GM12878 (cell line): ENCODE measurements at regions not wholly inside any gene's neighbourhood (a gene's known extent, or its start where the extent isn't known, plus 50 kb on each side); places are given as distances from the start of the nearest gene placed in this dataset.

ENCODE experiments used
- ATAC-seq: fragments of 200-7000 bp; cut with Tn5 transposase; 3 replicates; pipeline ENCODE4 v1.9.1; 2020; ENCODE audit warnings: mild to moderate bottlenecking, moderate library complexity
- BruUV-seq: library from RNA; stranded (reverse); fragments of 400-500 nt; replicated peaks from 2 replicates; lab custom pipeline; 2021; lab: Mats Ljungman, UMichigan
- CTCF ChIA-PET: fragments of 300-600 bp; sonication (Branson Sonifier 250); formaldehyde crosslinking; extraction: SDS; loops from one replicate; lab custom pipeline; 2021; ENCODE audit warnings: inconsistent platforms; lab: Yijun Ruan, JAX
- POLR2A ChIA-PET: fragments of 350-600 bp; formaldehyde crosslinking; extraction: SDS; loops from one replicate; lab custom pipeline; 2021; ENCODE audit warnings: inconsistent platforms; lab: Charles Lee
- RAD21 ChIA-PET: fragments of 300-600 bp; sonication (Branson Sonifier 250); formaldehyde crosslinking; loops from one replicate; lab custom pipeline; 2023; ENCODE audit warnings: antibody characterized with exemption; ENCODE audit not compliant: unreplicated experiment; lab: Charles Lee
- SMC1A ChIA-PET: fragments of 300-600 bp; sonication (Branson Sonifier 250); formaldehyde crosslinking; loops from one replicate; lab custom pipeline; 2023; ENCODE audit not compliant: unreplicated experiment, uncharacterized antibody; lab: Charles Lee
- DNase-seq: peaks from one replicate; pipeline ENCODE4 v3.0.0-alpha.2; 2011; ENCODE audit warnings: low read depth, low spot score
- FAIRE-seq: peaks from 3 replicates; lab custom pipeline; 2011; peaks lifted over from hg19 to GRCh38; lab: Jason Lieb, UNC
- H2AFZ ChIP-seq: 2 replicates; pipeline ENCODE4 v1.6.0; 2011; ENCODE audit warnings: low read depth, low read length, control low read depth; ENCODE audit not compliant: control insufficient read depth
- H3K27ac ChIP-seq: 2 replicates; pipeline ENCODE4 v1.5.1; 2011; ENCODE audit warnings: control low read depth; ENCODE audit not compliant: control insufficient read depth, insufficient read depth
- H3K27me3 ChIP-seq, 2 experiments: replicated peaks in 1 of 2; 2 replicates each; pipeline versions ENCODE4 v1.6.0 to v1.6.1; 2011; ENCODE audit warnings: low read length in 1 of 2; ENCODE audit not compliant: control insufficient read depth in 2 of 2, insufficient read depth in 2 of 2
- H3K36me3 ChIP-seq, 2 experiments: 2 replicates each; pipeline ENCODE4 v1.5.1; 2011; ENCODE audit warnings: low read length in 1 of 2; ENCODE audit not compliant: control insufficient read depth in 2 of 2, insufficient read depth in 2 of 2
- H3K4me1 ChIP-seq: 2 replicates; pipeline ENCODE4 v1.6.1; 2011; ENCODE audit warnings: mild to moderate bottlenecking, low read length, moderate library complexity, mixed read lengths; ENCODE audit not compliant: control insufficient read depth, insufficient read depth
- H3K4me2 ChIP-seq: 2 replicates; pipeline ENCODE4 v1.6.0; 2011; ENCODE audit warnings: control low read depth; ENCODE audit not compliant: control insufficient read depth, insufficient read depth
- H3K4me3 ChIP-seq: fragments of 200-600 bp; sonication (generic); 2 replicates; pipeline ENCODE4 v1.5.1; 2016
- H3K79me2 ChIP-seq: 2 replicates; pipeline ENCODE4 v1.6.0; 2011; ENCODE audit warnings: low read length; ENCODE audit not compliant: control insufficient read depth, insufficient read depth
- H3K9ac ChIP-seq: 2 replicates; pipeline ENCODE4 v1.8.0; 2011; ENCODE audit warnings: low read length, control low read depth, mixed read lengths; ENCODE audit not compliant: control insufficient read depth, insufficient read depth
- H3K9me3 ChIP-seq: replicated peaks from 3 replicates; pipeline ENCODE4 v1.5.1; 2011; ENCODE audit warnings: mild to moderate bottlenecking, low read length; ENCODE audit not compliant: control insufficient read depth, insufficient read depth
- H4K20me1 ChIP-seq: 2 replicates; pipeline ENCODE4 v1.6.0; 2011; ENCODE audit not compliant: control insufficient read depth, insufficient read depth
- DPF2 ChIP-seq: fragments of 450-650 bp; IDR thresholded peaks from 2 replicates; pipeline ENCODE4 v1.6.1; 2017; ENCODE audit warnings: mild to moderate bottlenecking
- IRF3 ChIP-seq: fragments of 450-650 bp; IDR thresholded peaks from 2 replicates; pipeline ENCODE4 v1.6.1; 2014; ENCODE audit warnings: mild to moderate bottlenecking
- NFYA ChIP-seq: IDR thresholded peaks from 2 replicates; pipeline ENCODE4 v1.6.1; 2011; ENCODE audit warnings: low read depth, mild to moderate bottlenecking, low read length, improper control_type of control experiment, borderline replicate concordance
- POLR2AphosphoS2 ChIP-seq: IDR thresholded peaks from 2 replicates; pipeline ENCODE4 v1.6.1; 2011; ENCODE audit warnings: low read depth, mild to moderate bottlenecking, low read length, improper control_type of control experiment, moderate library complexity
- YBX1 ChIP-seq: fragments of 450-650 bp; IDR thresholded peaks from 2 replicates; pipeline ENCODE4 v1.6.1; 2016; ENCODE audit warnings: antibody characterized with exemption
- ZNF384 ChIP-seq: IDR thresholded peaks from 2 replicates; pipeline ENCODE4 v1.6.1; 2012; ENCODE audit warnings: low read depth, mild to moderate bottlenecking, low read length, improper control_type of control experiment, borderline replicate concordance
- WGBS: methylation state at CpG from one replicate; pipeline ENCODE4 v1.1.6; 2016; ENCODE audit warnings: low lambda C conversion rate; ENCODE audit not compliant: insufficient replicate concordance, insufficient coverage; ENCODE audit errors: missing lambda C conversion rate; 5-methylcytosine and 5-hydroxymethylcytosine counted together
- in situ Hi-C: fragments of 300-500 bp; cut with MboI; formaldehyde crosslinking; loops from 9 replicates; pipeline ENCODE4 v1.14.3; 2018; ENCODE audit warnings: mixed read lengths
- intact Hi-C: fragments of 100-400 bp; cut with micrococcal nuclease; formaldehyde crosslinking; loops from one replicate; pipeline ENCODE4 v1.14.2; 2022; ENCODE audit not compliant: unreplicated experiment
- TF ChIP-seq, protein P1 (sequence below): fragments of 450-650 bp; conservative IDR thresholded peaks from 2 replicates; pipeline ENCODE4 v1.6.1; 2017; ENCODE audit warnings: mild to moderate bottlenecking, moderate library complexity
- TF ChIP-seq, protein P2 (sequence below): fragments of 450-650 bp; IDR thresholded peaks from 2 replicates; pipeline ENCODE4 v1.6.1; 2017; ENCODE audit warnings: borderline replicate concordance

- Histone ChIP-seq H3K4me2 (no peak overlapping the region), H3K9ac (no peak overlapping the region), H4K20me1 (no peaks in the 10 kb centered on the region), H2AFZ (no peak overlapping the region), H3K9me3 (peaks cover 5% of the 10 kb centered on the region; the same call in 2 of the 3 replicates), H3K4me1 (no peaks in the 10 kb centered on the region), H3K36me3 (no peaks in the 10 kb centered on the region), H3K4me3 (no peak overlapping the region), H3K27ac (no peak overlapping the region), H3K79me2 (no peaks in the 10 kb centered on the region), H3K27me3 (peaks cover 0 to 10% of the 10 kb centered on the region in 2 experiments; a peak in 2 of 4 replicates)
- SMC1A ChIA-PET = interaction anchor here (0.5 to 1.5 kb wide), 4 partner anchors 11 to 1693 kb away, joined by 3 to 4 read pairs (median 3); no protein-coding TSS in a partner anchor
- intact Hi-C loops = no loop called here
- POLR2A ChIA-PET = interaction anchor here (0.7 to 1.0 kb wide), 2 partner anchors 9 to 235 kb away, joined by 5 to 6 read pairs; no protein-coding TSS in a partner anchor
- no peak for TF ChIP-seq DPF2
- TF ChIP-seq NFYA = no peak
- TF ChIP-seq IRF3 = no peak
- no peak for TF ChIP-seq YBX1
- RAD21 ChIA-PET = no interaction called here
- FAIRE-seq = no peak
- CTCF ChIA-PET = no interaction called here
- in situ Hi-C loops = no loop called here
- DNase-seq = no peak
- no TSS peak for BruUV-seq
- 49% methylated on average over 5 of the region's 5 CpGs for WGBS
- no peak for ATAC-seq
These were observed 210.8 kb upstream of the LINGO1 start for GRCh38 chr15:77843546-77843945.

- Histone ChIP-seq H4K20me1 (no peaks in the 10 kb centered on the region), H3K4me1 (no peaks in the 10 kb centered on the region), H3K27ac (no peak overlapping the region), H2AFZ (no peak overlapping the region), H3K27me3 (peaks cover 0 to 11% of the 10 kb centered on the region in 2 experiments; a peak in 2 of 4 replicates), H3K9me3 (peaks cover 5% of the 10 kb centered on the region; the same call in 2 of the 3 replicates), H3K4me3 (no peak overlapping the region), H3K36me3 (no peaks in the 10 kb centered on the region), H3K4me2 (no peak overlapping the region), H3K9ac (no peak overlapping the region), H3K79me2 (no peaks in the 10 kb centered on the region)
- FAIRE-seq = no peak
- no peak for ATAC-seq
- intact Hi-C loops (no loop called here), in situ Hi-C loops (no loop called here)
- WGBS = 12% methylated on average over 11 of the region's 11 CpGs
- ChIA-PET RAD21 (no interaction called here), POLR2A (no interaction called here), SMC1A (no interaction called here), CTCF (no interaction called here)
- TF ChIP-seq POLR2AphosphoS2 (no peak), ZNF384 (no peak)
- TF ChIP-seq, protein P1, sequence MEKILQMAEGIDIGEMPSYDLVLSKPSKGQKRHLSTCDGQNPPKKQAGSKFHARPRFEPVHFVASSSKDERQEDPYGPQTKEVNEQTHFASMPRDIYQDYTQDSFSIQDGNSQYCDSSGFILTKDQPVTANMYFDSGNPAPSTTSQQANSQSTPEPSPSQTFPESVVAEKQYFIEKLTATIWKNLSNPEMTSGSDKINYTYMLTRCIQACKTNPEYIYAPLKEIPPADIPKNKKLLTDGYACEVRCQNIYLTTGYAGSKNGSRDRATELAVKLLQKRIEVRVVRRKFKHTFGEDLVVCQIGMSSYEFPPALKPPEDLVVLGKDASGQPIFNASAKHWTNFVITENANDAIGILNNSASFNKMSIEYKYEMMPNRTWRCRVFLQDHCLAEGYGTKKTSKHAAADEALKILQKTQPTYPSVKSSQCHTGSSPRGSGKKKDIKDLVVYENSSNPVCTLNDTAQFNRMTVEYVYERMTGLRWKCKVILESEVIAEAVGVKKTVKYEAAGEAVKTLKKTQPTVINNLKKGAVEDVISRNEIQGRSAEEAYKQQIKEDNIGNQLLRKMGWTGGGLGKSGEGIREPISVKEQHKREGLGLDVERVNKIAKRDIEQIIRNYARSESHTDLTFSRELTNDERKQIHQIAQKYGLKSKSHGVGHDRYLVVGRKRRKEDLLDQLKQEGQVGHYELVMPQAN = no peak
- TF ChIP-seq, protein P2, sequence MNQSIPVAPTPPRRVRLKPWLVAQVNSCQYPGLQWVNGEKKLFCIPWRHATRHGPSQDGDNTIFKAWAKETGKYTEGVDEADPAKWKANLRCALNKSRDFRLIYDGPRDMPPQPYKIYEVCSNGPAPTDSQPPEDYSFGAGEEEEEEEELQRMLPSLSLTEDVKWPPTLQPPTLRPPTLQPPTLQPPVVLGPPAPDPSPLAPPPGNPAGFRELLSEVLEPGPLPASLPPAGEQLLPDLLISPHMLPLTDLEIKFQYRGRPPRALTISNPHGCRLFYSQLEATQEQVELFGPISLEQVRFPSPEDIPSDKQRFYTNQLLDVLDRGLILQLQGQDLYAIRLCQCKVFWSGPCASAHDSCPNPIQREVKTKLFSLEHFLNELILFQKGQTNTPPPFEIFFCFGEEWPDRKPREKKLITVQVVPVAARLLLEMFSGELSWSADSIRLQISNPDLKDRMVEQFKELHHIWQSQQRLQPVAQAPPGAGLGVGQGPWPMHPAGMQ = no peak
- no peak for DNase-seq
- no TSS peak for BruUV-seq
These were observed 208.5 kb upstream of the LINGO1 start for GRCh38 chr15:77840991-77841775.
